NCI-H1436 treated with DMSO at 0.1 percent for 48 hours (cell line): ENCODE measurements at regions not wholly inside any gene's neighbourhood (a gene's known extent, or its start where the extent isn't known, plus 50 kb on each side); places are given as distances from the start of the nearest gene placed in this dataset.

Source experiments
- DNase-seq: peaks from one replicate; lab custom pipeline; 2025; lab: John Stamatoyannopoulos, UW

GRCh38 chr15:70426096-70426821 lies 328.5 kb upstream of the TLE3 start:
- no peak for DNase-seq

GRCh38 chr15:70424937-70425411 lies 327.3 kb upstream of the TLE3 start:
- DNase-seq: no peak

GRCh38 chr15:70423267-70423666 lies 325.6 kb upstream of the TLE3 start:
- no peak for DNase-seq

- no peak for DNase-seq
These were observed 324.6 kb upstream of the TLE3 start for GRCh38 chr15:70422342-70422741.

GRCh38 chr15:70420948-70421482 lies 323.3 kb upstream of the TLE3 start:
- peak; percentile 76 for DNase-seq

- DNase-seq: no peak
These were observed 322.6 kb upstream of the TLE3 start for GRCh38 chr15:70420086-70420947.

- peak; percentile 41 for DNase-seq
These were observed 321.2 kb upstream of the TLE3 start for GRCh38 chr15:70418943-70419342.

- DNase-seq: no peak
These were observed 319.8 kb upstream of the TLE3 start for GRCh38 chr15:70417535-70417934.

GRCh38 chr15:70416829-70417228 lies 319.1 kb upstream of the TLE3 start:
- DNase-seq: no peak

GRCh38 chr15:70415398-70415797 lies 317.7 kb upstream of the TLE3 start:
- DNase-seq: no peak

GRCh38 chr15:70414626-70415025 lies 316.9 kb upstream of the TLE3 start:
- DNase-seq: no peak

- DNase-seq: peak; percentile 15
These were observed 315.1 kb upstream of the TLE3 start for GRCh38 chr15:70412794-70413193.

GRCh38 chr15:70411143-70411863 lies 313.6 kb upstream of the TLE3 start:
- no peak for DNase-seq

GRCh38 chr15:70410371-70410985 lies 312.8 kb upstream of the TLE3 start:
- DNase-seq: no peak

- no peak for DNase-seq
These were observed 311.7 kb upstream of the TLE3 start for GRCh38 chr15:70409388-70409787.

GRCh38 chr15:70407955-70408354 lies 310.2 kb upstream of the TLE3 start:
- DNase-seq: no peak

- DNase-seq: no peak
These were observed 309.6 kb upstream of the TLE3 start for GRCh38 chr15:70407336-70407670.

GRCh38 chr15:70406617-70407335 lies 309.1 kb upstream of the TLE3 start:
- DNase-seq: no peak

- DNase-seq: no peak
These were observed 304.0 kb upstream of the TLE3 start for GRCh38 chr15:70401709-70402108.

- DNase-seq: no peak
These were observed 303.2 kb upstream of the TLE3 start for GRCh38 chr15:70400766-70401541.
